ENCODE measurements at regions not wholly inside any gene's neighbourhood (a gene's known extent, or its start where the extent isn't known, plus 50 kb on each side); places are given as distances from the start of the nearest gene placed in this dataset.
A peak's percentile ranks its signal among the peaks of the same experiment; 100 is the strongest.

GRCh38 chr3:177523872-177524438, 326.7 kb upstream of the TBL1XR1 start:
- intact Hi-C loops (cut with DNase I, micrococcal nuclease): no loop called here
- CTCF ChIA-PET: interaction anchor here (1.2 kb wide), 1 partner anchor 12 kb away, joined by 3 read pairs; no protein-coding TSS in a partner anchor
- no peaks in the 10 kb centered on the region for H3K4me1 ChIP-seq (ENCODE audit: insufficient read depth, low read length)
- Mint-ChIP-seq H3K9me3 (no peaks in the 10 kb centered on the region), H3K4me1 (ENCODE audit: low read depth) (peaks cover 32% of the 10 kb centered on the region), H3K27ac (no peak overlapping the region), H3K36me3 (ENCODE audit: low read depth) (no peaks in the 10 kb centered on the region), H3K4me3 (no peak overlapping the region), H3K27me3 (no peaks in the 10 kb centered on the region)
- H3K4me3 ChIP-seq (ENCODE audit: low read length): no peak overlapping the region
- no peaks in the 10 kb centered on the region for H3K27me3 ChIP-seq (ENCODE audit: control insufficient read depth in 1 of 2, insufficient read depth in 2 of 2, low read length in 2 of 2)
- ATAC-seq (ENCODE audit: poor library complexity) (no peak), DNase-seq (peak in 2 of 14 experiments; percentile 21)
- TF ChIP-seq CTCF (IDR thresholded peaks at IDR 0.05): no peak
- POLR2A ChIA-PET: interaction anchor here (0.8 to 1.3 kb wide), 2 partner anchors 16 to 123 kb away, joined by 3 to 4 read pairs; no protein-coding TSS in a partner anchor
- H3K27ac ChIP-seq (ENCODE audit: low read depth in 1 of 2, low read length in 2 of 2): no peak overlapping the region
- no peaks in the 10 kb centered on the region for H3K36me3 ChIP-seq (ENCODE audit: insufficient read depth, low read length)
- no peaks in the 10 kb centered on the region for H3K9me3 ChIP-seq (ENCODE audit: control insufficient read depth in 1 of 2, insufficient read depth in 1 of 2, low read length in 2 of 2)

GRCh38 chr3:177524742-177525141, 327.5 kb upstream of the TBL1XR1 start:
- ChIA-PET POLR2A (no interaction called here), CTCF (no interaction called here)
- no peaks in the 10 kb centered on the region for H3K9me3 Mint-ChIP-seq
- Histone ChIP-seq H3K27ac (ENCODE audit: low read depth in 1 of 2, low read length in 2 of 2) (no peak overlapping the region), H3K4me3 (ENCODE audit: low read length) (no peak overlapping the region), H3K27me3 (ENCODE audit: control insufficient read depth in 1 of 2, insufficient read depth in 2 of 2, low read length in 2 of 2) (no peaks in the 10 kb centered on the region), H3K4me1 (ENCODE audit: insufficient read depth, low read length) (no peaks in the 10 kb centered on the region), H3K9me3 (ENCODE audit: control insufficient read depth in 1 of 2, insufficient read depth in 1 of 2, low read length in 2 of 2) (no peaks in the 10 kb centered on the region), H3K36me3 (ENCODE audit: insufficient read depth, low read length) (no peaks in the 10 kb centered on the region)
- H3K4me1 Mint-ChIP-seq (ENCODE audit: low read depth): peaks cover 34% of the 10 kb centered on the region
- H3K36me3 Mint-ChIP-seq (ENCODE audit: low read depth): no peaks in the 10 kb centered on the region
- DNase-seq (no peak), ATAC-seq (ENCODE audit: poor library complexity) (no peak)
- H3K27ac Mint-ChIP-seq: no peak overlapping the region
- H3K4me3 Mint-ChIP-seq: no peak overlapping the region
- H3K27me3 Mint-ChIP-seq: no peaks in the 10 kb centered on the region
- intact Hi-C loops (cut with DNase I, micrococcal nuclease): no loop called here
- TF ChIP-seq CTCF (IDR thresholded peaks at IDR 0.05): no peak

GRCh38 chr3:177525414-177525813, 328.1 kb upstream of the TBL1XR1 start:
- Mint-ChIP-seq H3K36me3 (ENCODE audit: low read depth) (no peaks in the 10 kb centered on the region), H3K9me3 (no peaks in the 10 kb centered on the region), H3K27me3 (no peaks in the 10 kb centered on the region), H3K4me1 (ENCODE audit: low read depth) (peaks cover 34% of the 10 kb centered on the region), H3K4me3 (no peak overlapping the region), H3K27ac (no peak overlapping the region)
- Histone ChIP-seq H3K9me3 (ENCODE audit: control insufficient read depth in 1 of 2, insufficient read depth in 1 of 2, low read length in 2 of 2) (no peaks in the 10 kb centered on the region), H3K36me3 (ENCODE audit: insufficient read depth, low read length) (no peaks in the 10 kb centered on the region), H3K4me3 (ENCODE audit: low read length) (no peak overlapping the region), H3K27ac (ENCODE audit: low read depth in 1 of 2, low read length in 2 of 2) (no peak overlapping the region), H3K27me3 (ENCODE audit: control insufficient read depth in 1 of 2, insufficient read depth in 2 of 2, low read length in 2 of 2) (no peaks in the 10 kb centered on the region), H3K4me1 (ENCODE audit: insufficient read depth, low read length) (no peaks in the 10 kb centered on the region)
- no peak for TF ChIP-seq CTCF (IDR thresholded peaks at IDR 0.05)
- CTCF ChIA-PET: interaction anchor here (1.1 kb wide), 1 partner anchor 21 kb away, joined by 3 read pairs; no protein-coding TSS in a partner anchor
- DNase-seq (no peak), ATAC-seq (ENCODE audit: poor library complexity) (no peak)
- intact Hi-C loops (cut with DNase I, micrococcal nuclease): no loop called here
- POLR2A ChIA-PET: interaction anchor here (0.9 kb wide), 1 partner anchor 117 kb away, joined by 3 read pairs; no protein-coding TSS in a partner anchor
